Colonic mucosa (tissue), 4 donors: ENCODE measurements at regions not wholly inside any gene's neighbourhood (a gene's known extent, or its start where the extent isn't known, plus 50 kb on each side); places are given as distances from the start of the nearest gene placed in this dataset.

Experiments
- DNase-seq: peaks from one replicate; pipeline ENCODE4 v3.0.0-alpha.2; 2020
- H3K27ac ChIP-seq: fragments of 200-600 bp; one replicate; pipeline ENCODE4 v1.8.0; 2021
- H3K27me3 ChIP-seq: fragments of 200-600 bp; one replicate; pipeline ENCODE4 v1.8.0; 2021
- H3K36me3 ChIP-seq: fragments of 200-600 bp; one replicate; pipeline ENCODE4 v1.8.0; 2021
- H3K4me1 ChIP-seq: fragments of 200-600 bp; one replicate; pipeline ENCODE4 v1.8.0; 2021; ENCODE audit warnings: mild to moderate bottlenecking
- H3K4me3 ChIP-seq: fragments of 200-600 bp; one replicate; pipeline ENCODE4 v1.8.0; 2021
- H3K9ac ChIP-seq, 2 donors: one replicate each; pipeline ENCODE4 v1.7.0; 2013; ENCODE audit warnings: control low read depth in 2 of 2, low read depth in 2 of 2, low read length in 2 of 2
- H3K9me3 ChIP-seq: fragments of 200-600 bp; one replicate; pipeline ENCODE4 v1.8.0; 2021
- CTCF ChIP-seq: fragments of 200-600 bp; IDR thresholded peaks from one replicate; pipeline ENCODE4 v1.8.0; 2022; ENCODE audit warnings: antibody characterized with exemption, mild to moderate bottlenecking
- intact Hi-C: fragments of 100-400 bp; cut with DNase I; formaldehyde crosslinking; loops from one replicate; pipeline ENCODE4 v1.14.1; 2022
- donor health status: healthy.
- donor health status: DM: no; HTN: no; CAD: no.
- donor health status: DM: no; HTN: no; CAD: no.

- H3K4me1 ChIP-seq = no peaks in the 10 kb centered on the region
- no peak overlapping the region for H3K27ac ChIP-seq
- H3K27me3 ChIP-seq = no peaks in the 10 kb centered on the region
- peak; percentile 76 for TF ChIP-seq CTCF
- no peak overlapping the region for H3K4me3 ChIP-seq
- intact Hi-C loops = loop anchor here (2.0 to 10.0 kb wide), 2 partner anchors 561 to 715 kb away; no protein-coding TSS in a partner anchor
- no peaks in the 10 kb centered on the region for H3K36me3 ChIP-seq
- no peak for DNase-seq
- H3K9me3 ChIP-seq = no peaks in the 10 kb centered on the region
- H3K9ac ChIP-seq = no peak overlapping the region
Measured at GRCh38 chr18:60549338-60549960, 176.9 kb upstream of the MC4R start.

GRCh38 chr18:60552948-60553347, 180.4 kb upstream of the MC4R start:
- intact Hi-C loops = no loop called here
- H3K27ac ChIP-seq = no peak overlapping the region
- H3K9ac ChIP-seq = no peak overlapping the region
- DNase-seq = no peak
- H3K4me3 ChIP-seq = no peak overlapping the region
- no peaks in the 10 kb centered on the region for H3K4me1 ChIP-seq
- TF ChIP-seq CTCF = no peak
- H3K27me3 ChIP-seq = no peaks in the 10 kb centered on the region
- no peaks in the 10 kb centered on the region for H3K9me3 ChIP-seq
- no peaks in the 10 kb centered on the region for H3K36me3 ChIP-seq

- Histone ChIP-seq H3K9ac (no peak overlapping the region), H3K27ac (no peak overlapping the region), H3K9me3 (no peaks in the 10 kb centered on the region), H3K4me1 (no peaks in the 10 kb centered on the region), H3K4me3 (no peak overlapping the region), H3K27me3 (no peaks in the 10 kb centered on the region), H3K36me3 (no peaks in the 10 kb centered on the region)
- intact Hi-C loops = no loop called here
- DNase-seq = no peak
- TF ChIP-seq CTCF = no peak
Measured at GRCh38 chr18:60554967-60555366, 182.4 kb upstream of the MC4R start.

GRCh38 chr18:60555625-60556024, 183.1 kb upstream of the MC4R start:
- DNase-seq = peak; percentile 32
- no peaks in the 10 kb centered on the region for H3K36me3 ChIP-seq
- no peak overlapping the region for H3K27ac ChIP-seq
- no peaks in the 10 kb centered on the region for H3K27me3 ChIP-seq
- H3K4me3 ChIP-seq = no peak overlapping the region
- TF ChIP-seq CTCF = no peak
- no peaks in the 10 kb centered on the region for H3K9me3 ChIP-seq
- no peak overlapping the region for H3K9ac ChIP-seq
- intact Hi-C loops = no loop called here
- H3K4me1 ChIP-seq = no peaks in the 10 kb centered on the region

GRCh38 chr18:60556326-60556725, 183.8 kb upstream of the MC4R start:
- Histone ChIP-seq H3K4me3 (no peak overlapping the region), H3K9ac (no peak overlapping the region), H3K9me3 (no peaks in the 10 kb centered on the region), H3K4me1 (no peaks in the 10 kb centered on the region), H3K36me3 (no peaks in the 10 kb centered on the region), H3K27ac (no peak overlapping the region), H3K27me3 (no peaks in the 10 kb centered on the region)
- intact Hi-C loops = no loop called here
- DNase-seq = no peak
- no peak for TF ChIP-seq CTCF
